ENCODE measurements at regions not wholly inside any gene's neighbourhood (a gene's known extent, or its start where the extent isn't known, plus 50 kb on each side); places are given as distances from the start of the nearest gene placed in this dataset.

- no peak for DNase-seq (ENCODE audit: low spot score)
These were observed 201.7 kb upstream of the ANK2 start for GRCh38 chr4:112847781-112848180.

- no peak for DNase-seq (ENCODE audit: low spot score)
These were observed 200.5 kb upstream of the ANK2 start for GRCh38 chr4:112848911-112849310.

- no peak for DNase-seq (ENCODE audit: low spot score)
These were observed 196.9 kb upstream of the ANK2 start for GRCh38 chr4:112852601-112853000.

- DNase-seq (ENCODE audit: low spot score) = no peak
These were observed 195.7 kb upstream of the ANK2 start for GRCh38 chr4:112853662-112854256.

- no peak for DNase-seq (ENCODE audit: low spot score)
These were observed 195.0 kb upstream of the ANK2 start for GRCh38 chr4:112854420-112854819.

GRCh38 chr4:112855058-112855457, 194.4 kb upstream of the ANK2 start:
- no peak for DNase-seq (ENCODE audit: low spot score)

GRCh38 chr4:112857461-112857860, 192.0 kb upstream of the ANK2 start:
- peak; percentile 81 for DNase-seq (ENCODE audit: low spot score)

- DNase-seq (ENCODE audit: low spot score) = no peak
These were observed 190.7 kb upstream of the ANK2 start for GRCh38 chr4:112858751-112859150.

- no peak for DNase-seq (ENCODE audit: low spot score)
These were observed 189.8 kb upstream of the ANK2 start for GRCh38 chr4:112859456-112860184.

DNA sequence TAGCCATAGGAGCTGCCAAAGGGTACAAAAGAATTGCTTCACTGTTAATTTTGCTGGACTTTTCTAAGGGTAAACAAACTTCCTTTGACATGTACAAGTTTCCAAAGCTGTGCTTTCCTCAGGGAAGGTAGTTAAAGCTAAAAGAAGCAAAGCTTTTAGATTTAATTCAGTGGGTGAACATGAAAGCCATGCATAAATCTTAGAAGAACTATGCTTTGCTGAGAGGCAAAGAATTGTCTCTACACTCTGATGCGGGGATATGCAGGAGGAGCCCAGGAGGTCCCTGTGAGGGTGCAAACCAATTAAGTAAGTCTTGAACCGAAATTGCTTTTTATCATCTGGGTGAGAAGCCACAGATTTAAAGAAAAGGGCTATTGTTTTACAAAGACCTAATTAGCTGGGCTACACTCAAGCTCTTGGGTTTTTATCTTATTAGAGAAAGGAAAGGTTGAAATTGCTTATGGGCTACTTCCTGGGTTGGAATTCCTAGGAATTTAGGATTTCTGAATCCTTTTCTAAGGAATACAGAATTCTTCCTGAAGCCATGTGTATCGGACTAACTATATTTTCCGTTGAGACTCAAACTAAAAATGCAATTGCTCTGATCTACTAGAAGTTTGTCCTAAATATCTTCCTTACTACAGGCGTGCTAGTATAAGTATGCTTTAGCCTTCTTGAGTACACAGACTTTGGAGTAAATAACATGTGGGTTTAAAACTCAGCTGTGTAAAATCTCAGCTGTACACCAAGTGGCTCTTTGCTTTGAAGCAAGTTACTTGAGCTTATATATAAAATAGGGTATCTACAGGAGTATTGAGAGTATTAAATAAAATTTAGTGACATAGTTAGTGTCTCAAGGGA, 188.4 kb upstream of the ANK2 start:
- no peak for DNase-seq (ENCODE audit: low spot score)

- DNase-seq (ENCODE audit: low spot score) = no peak
These were observed 187.5 kb upstream of the ANK2 start for GRCh38 chr4:112861691-112862674.

GRCh38 chr4:112865443-112865842, 184.0 kb upstream of the ANK2 start:
- DNase-seq (ENCODE audit: low spot score) = no peak

GRCh38 chr4:112876316-112876715, 173.1 kb upstream of the ANK2 start:
- no peak for DNase-seq (ENCODE audit: low spot score)

DNA sequence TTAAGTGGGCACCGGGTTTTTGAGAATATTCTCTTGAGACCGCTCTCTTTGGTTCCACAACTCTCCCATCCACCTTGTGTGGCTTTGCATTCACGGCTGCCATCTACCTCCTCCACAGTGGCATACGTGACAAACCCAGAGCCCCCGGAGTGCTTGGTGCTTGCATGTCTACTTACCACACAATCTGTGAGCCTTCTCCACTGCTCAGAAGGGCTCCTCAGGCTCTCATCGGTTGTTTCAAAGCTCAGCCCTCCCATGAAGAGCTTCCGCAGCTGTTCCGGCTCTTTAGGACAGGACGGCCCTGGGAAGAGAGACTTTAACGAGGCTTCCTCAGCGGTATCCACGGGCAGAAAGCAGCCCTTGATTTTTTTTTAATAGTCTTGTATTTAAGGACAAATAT, 167.6 kb upstream of the ANK2 start:
- no peak for DNase-seq (ENCODE audit: low spot score)

DNA sequence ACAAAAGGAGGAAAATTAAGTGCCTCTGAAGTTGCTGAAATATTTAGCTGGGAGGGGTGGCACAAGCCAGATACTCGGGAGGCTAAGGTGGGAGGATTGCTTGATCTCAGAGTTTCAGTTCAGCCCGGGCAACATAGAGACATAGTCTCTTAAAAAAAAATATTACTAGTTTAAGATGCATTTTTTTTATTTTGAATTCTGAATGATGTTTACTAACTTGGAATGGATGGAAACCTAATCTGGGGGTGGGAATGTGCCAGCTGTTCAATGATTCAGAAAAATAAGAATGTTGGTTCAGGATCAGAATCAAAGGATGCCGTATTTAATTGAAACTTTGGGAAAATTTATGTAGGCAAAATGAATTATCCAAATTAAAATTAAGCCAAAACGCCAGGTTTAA, 167.2 kb upstream of the ANK2 start:
- DNase-seq (ENCODE audit: low spot score) = no peak

DNA sequence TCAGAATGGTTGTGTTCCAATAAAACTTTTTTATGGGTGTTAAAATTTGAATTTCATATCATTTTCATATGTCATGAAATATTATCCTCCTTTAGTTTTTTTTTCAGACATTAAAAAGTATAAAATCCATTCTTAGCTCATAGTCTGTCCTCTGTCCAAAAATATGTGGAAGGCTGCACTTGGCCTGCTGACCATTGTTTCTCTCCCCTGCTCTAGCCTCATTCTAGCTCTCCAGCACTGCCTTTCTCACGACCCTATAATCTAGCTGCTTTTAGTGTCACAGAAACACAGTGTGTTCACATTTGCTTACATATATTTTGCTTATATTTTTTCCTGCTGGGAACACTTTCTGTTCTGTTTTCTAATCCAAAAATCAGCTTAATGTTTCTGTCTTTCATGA, 165.0 kb upstream of the ANK2 start:
- no peak for DNase-seq (ENCODE audit: low spot score)

- no peak for DNase-seq (ENCODE audit: low spot score)
These were observed 163.6 kb upstream of the ANK2 start for GRCh38 chr4:112885897-112886296.

DNA sequence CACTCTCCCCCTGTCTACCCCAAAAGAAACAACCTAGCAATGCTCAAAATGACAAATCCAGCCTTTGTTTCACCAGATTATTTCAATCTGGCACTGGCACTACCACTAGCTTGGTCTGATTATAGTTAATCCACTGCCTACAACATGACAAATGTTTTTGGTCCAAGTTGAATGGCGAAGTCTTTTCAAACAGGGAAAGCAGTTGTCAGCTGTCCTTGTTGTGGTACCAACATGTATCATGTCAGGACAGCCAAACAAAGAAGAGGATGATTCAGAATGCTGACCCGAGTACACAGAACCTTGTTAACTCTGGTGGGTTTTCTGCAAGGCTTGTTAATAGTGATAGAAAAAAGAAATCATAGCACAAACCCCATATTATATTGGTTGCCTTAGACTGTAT, 160.8 kb upstream of the ANK2 start:
- no peak for DNase-seq (ENCODE audit: low spot score)

DNA sequence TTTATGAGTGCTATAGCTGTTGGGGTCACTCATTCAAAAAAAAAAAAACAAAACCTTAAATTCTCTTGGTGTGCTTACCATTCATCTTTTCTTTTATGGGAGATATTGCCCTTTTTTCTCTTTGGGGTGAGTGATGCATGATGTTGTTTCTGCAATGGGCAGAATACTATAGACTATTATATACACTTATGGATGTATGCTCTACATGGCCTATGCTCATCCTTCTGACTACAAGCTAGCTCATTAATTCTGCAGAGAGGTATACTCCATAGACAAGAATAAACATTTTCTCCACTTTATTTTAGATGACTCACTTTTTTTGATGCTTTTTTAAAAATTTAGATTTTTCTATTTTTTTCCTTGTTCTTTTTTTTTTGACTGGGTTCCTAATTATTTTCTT, 160.3 kb upstream of the ANK2 start:
- no peak for DNase-seq (ENCODE audit: low spot score)

- DNase-seq (ENCODE audit: low spot score) = no peak
These were observed 159.6 kb upstream of the ANK2 start for GRCh38 chr4:112889619-112890527.

DNA sequence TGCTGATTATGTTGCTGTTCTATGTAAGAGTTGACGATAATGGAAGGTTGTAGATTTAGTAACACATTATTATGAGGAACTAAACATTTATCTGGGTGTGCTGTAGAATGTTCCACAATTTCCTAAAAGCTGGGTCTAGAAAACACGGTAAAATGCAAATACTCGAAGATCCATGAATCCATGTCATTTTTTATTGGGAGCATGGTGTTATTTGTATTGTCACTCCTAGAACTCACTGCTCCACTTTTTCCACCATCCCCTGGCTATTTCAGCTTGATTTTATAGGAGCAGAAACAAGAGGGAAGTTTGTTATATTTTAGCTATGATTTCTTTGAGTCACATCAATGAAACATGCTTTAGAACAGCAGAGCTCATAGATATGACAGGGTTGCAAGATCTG, 155.0 kb upstream of the ANK2 start:
- no peak for DNase-seq (ENCODE audit: low spot score)
